ENCODE measurements at regions not wholly inside any gene's neighbourhood (a gene's known extent, or its start where the extent isn't known, plus 50 kb on each side); places are given as distances from the start of the nearest gene placed in this dataset.

DNA sequence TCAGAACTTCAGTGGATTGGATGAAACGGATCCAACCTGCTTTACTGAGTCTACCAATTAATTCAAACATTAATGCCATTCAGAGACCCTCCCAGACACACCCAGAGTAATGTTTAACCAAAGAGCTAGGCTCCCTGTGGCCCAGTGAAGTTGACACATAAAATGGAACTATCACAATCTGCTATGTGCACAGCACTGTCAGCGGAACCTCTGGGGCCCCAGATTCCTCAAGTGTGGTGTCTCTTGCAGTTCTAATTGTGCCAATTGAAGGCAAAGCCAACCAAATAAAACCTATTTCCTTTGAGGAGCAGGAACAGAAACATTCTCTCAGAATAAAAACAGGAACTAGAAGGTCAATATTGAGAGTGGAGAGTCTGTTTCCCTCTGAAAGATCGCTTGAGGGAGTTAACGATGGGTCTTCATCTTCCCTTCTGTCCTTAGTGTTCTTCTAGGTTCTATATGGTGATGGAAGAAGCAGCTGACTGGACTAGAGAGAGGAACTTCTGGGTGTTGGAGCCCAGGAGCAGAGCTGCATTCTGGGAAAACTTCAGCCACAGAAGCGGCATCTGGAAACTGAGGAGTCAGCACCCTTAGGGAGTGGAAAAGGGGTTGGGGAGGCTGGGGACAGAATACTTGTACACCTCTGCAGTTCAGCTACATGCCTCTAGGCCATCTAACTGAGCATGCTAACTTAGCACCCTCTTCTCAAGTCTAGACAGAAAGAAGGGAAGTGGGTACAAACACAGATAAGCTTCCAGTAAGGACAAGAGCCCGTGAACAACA lies 174.4 kb upstream of the FBXO11 start:
- TF ChIP-seq CTCF (IDR thresholded peaks at IDR 0.05), result no peak
- no peak for TF ChIP-seq EP300 (IDR thresholded peaks at IDR 0.05)
- TF ChIP-seq POLR2AphosphoS5 (IDR thresholded peaks at IDR 0.05), result no peak
- no peak for TF ChIP-seq POLR2A (IDR thresholded peaks at IDR 0.05)
